ENCODE measurements at regions not wholly inside any gene's neighbourhood (a gene's known extent, or its start where the extent isn't known, plus 50 kb on each side); places are given as distances from the start of the nearest gene placed in this dataset.

DNA sequence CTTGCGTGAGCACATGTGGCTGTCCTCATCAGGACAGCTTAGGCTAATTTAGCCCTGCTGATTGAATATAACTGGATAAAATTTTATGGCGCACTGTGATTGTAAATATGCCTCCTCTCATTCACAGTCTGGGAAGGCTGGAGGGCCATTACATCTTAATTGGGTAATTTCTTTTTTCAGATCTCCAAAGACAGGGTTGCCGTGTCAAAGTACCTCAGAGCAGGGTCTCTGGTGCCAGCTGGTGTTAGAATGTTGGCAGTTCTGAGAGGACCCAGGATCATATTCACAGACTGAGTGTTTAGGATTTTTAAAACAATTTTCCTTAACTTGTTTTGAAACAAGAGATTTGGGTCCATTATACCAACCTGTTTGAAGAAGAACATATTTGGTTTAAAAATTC is 455.7 kb upstream of the TLE4 start:
- no peaks in the 10 kb centered on the region for H3K27me3 ChIP-seq (replicated peaks; ENCODE audit: insufficient read depth)
- 65 to 70% methylated on average over 3 of the region's 3 CpGs for WGBS, 2 experiments (ENCODE audit: low coverage in 1 of 2, low lambda C conversion rate in 2 of 2, missing lambda C conversion rate in 2 of 2)
- TF ChIP-seq EZH2 (IDR thresholded peaks at IDR 0.05; ENCODE audit: insufficient read depth, poor library complexity, severe bottlenecking) (no peak), EZH2phosphoT487 (IDR thresholded peaks at IDR 0.05; ENCODE audit: insufficient read depth, low read depth) (no peak)
- H3K36me3 ChIP-seq (ENCODE audit: low read depth): no peaks in the 10 kb centered on the region
- H3K4me3 ChIP-seq: no peak overlapping the region
- no peak overlapping the region for H3K27ac ChIP-seq
- no peaks in the 10 kb centered on the region for H3K9me3 ChIP-seq (ENCODE audit: low read depth)
- no peaks in the 10 kb centered on the region for H3F3A ChIP-seq (ENCODE audit: insufficient read depth)
- no peaks in the 10 kb centered on the region for H3K4me1 ChIP-seq (ENCODE audit: insufficient read depth)
- in situ Hi-C loops (cut with MboI): no loop called here
- H2AFZ ChIP-seq: no peak overlapping the region
- no peaks in the 10 kb centered on the region for H3K79me2 ChIP-seq (ENCODE audit: insufficient read depth)
- H4K20me1 ChIP-seq (ENCODE audit: insufficient read depth): no peaks in the 10 kb centered on the region
- no peaks in the 10 kb centered on the region for H3K9me2 ChIP-seq (ENCODE audit: insufficient read depth)
- H3K9ac ChIP-seq: no peak overlapping the region
- H3K4me2 ChIP-seq (ENCODE audit: unreplicated experiment): no peak overlapping the region
- no peak for DNase-seq

DNA sequence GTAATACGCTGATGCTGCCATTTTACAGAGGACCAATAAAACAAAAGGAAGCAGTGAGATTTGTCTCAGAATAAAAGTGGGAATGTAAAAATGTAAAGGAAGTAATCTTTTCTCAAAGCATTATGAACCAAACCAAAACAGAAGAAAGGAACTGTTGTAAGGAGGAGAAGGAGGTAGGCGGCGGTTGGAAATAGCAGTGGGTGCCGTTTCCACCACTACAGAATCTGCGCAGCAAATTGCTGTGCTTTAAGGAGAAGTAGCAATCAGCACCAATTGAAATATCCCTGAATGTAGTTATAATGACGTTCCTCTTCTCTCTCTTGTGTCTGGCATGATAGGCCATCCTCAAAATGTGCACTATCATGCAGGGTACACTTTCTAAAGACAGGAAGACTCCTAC is 455.1 kb upstream of the TLE4 start:
- no peaks in the 10 kb centered on the region for H4K20me1 ChIP-seq (ENCODE audit: insufficient read depth)
- H3K9me2 ChIP-seq (ENCODE audit: insufficient read depth): no peaks in the 10 kb centered on the region
- no peaks in the 10 kb centered on the region for H3K4me1 ChIP-seq (ENCODE audit: insufficient read depth)
- no peak overlapping the region for H3K9ac ChIP-seq
- no peaks in the 10 kb centered on the region for H3K9me3 ChIP-seq (ENCODE audit: low read depth)
- H2AFZ ChIP-seq: no peak overlapping the region
- H3K36me3 ChIP-seq (ENCODE audit: low read depth): no peaks in the 10 kb centered on the region
- H3K4me3 ChIP-seq: no peak overlapping the region
- H3K27ac ChIP-seq: no peak overlapping the region
- DNase-seq: no peak
- no peaks in the 10 kb centered on the region for H3K27me3 ChIP-seq (replicated peaks; ENCODE audit: insufficient read depth)
- TF ChIP-seq EZH2 (IDR thresholded peaks at IDR 0.05; ENCODE audit: insufficient read depth, poor library complexity, severe bottlenecking): no peak
- 76 to 83% methylated on average over 6 of the region's 6 CpGs for WGBS, 2 experiments (ENCODE audit: low coverage in 1 of 2, low lambda C conversion rate in 2 of 2, missing lambda C conversion rate in 2 of 2)
- in situ Hi-C loops (cut with MboI): no loop called here
- H3F3A ChIP-seq (ENCODE audit: insufficient read depth): no peaks in the 10 kb centered on the region
- H3K79me2 ChIP-seq (ENCODE audit: insufficient read depth): no peaks in the 10 kb centered on the region
- no peak overlapping the region for H3K4me2 ChIP-seq (ENCODE audit: unreplicated experiment)

DNA sequence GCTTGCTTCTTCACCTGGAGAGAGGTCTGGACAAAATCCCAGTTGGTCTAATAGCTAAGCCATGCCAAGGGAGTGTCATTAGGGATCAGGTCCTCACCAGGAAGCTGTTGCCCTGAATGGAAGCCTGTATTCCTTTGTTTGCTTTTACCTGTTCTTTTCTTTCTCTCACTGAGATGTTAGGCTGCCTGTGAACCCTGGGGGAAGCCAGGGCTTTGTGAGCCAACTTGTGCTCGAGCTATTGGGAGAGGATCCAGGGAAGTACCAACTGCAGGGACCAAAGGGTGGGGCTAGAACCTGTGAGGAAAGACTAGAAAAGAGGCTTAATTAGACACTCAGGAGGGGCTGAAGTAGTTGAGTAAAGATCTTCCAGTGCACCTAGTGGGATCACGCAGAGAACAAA is 451.2 kb upstream of the TLE4 start:
- no peaks in the 10 kb centered on the region for H3K79me2 ChIP-seq (ENCODE audit: insufficient read depth)
- H3K4me3 ChIP-seq: no peak overlapping the region
- H3K36me3 ChIP-seq (ENCODE audit: low read depth): no peaks in the 10 kb centered on the region
- H3K9ac ChIP-seq: no peak overlapping the region
- WGBS, 2 experiments (ENCODE audit: low coverage in 1 of 2, low lambda C conversion rate in 2 of 2, missing lambda C conversion rate in 2 of 2): 47 to 53% methylated on average over 2 of the region's 2 CpGs
- H3F3A ChIP-seq (ENCODE audit: insufficient read depth): no peaks in the 10 kb centered on the region
- H3K9me2 ChIP-seq (ENCODE audit: insufficient read depth): no peaks in the 10 kb centered on the region
- H3K9me3 ChIP-seq (ENCODE audit: low read depth): no peaks in the 10 kb centered on the region
- no peaks in the 10 kb centered on the region for H3K4me1 ChIP-seq (ENCODE audit: insufficient read depth)
- TF ChIP-seq EZH2phosphoT487 (IDR thresholded peaks at IDR 0.05; ENCODE audit: insufficient read depth, low read depth) (no peak), EZH2 (IDR thresholded peaks at IDR 0.05; ENCODE audit: insufficient read depth, poor library complexity, severe bottlenecking) (no peak)
- H3K4me2 ChIP-seq (ENCODE audit: unreplicated experiment): no peak overlapping the region
- H2AFZ ChIP-seq: no peak overlapping the region
- H3K27me3 ChIP-seq (replicated peaks; ENCODE audit: insufficient read depth): no peaks in the 10 kb centered on the region
- no peaks in the 10 kb centered on the region for H4K20me1 ChIP-seq (ENCODE audit: insufficient read depth)
- in situ Hi-C loops (cut with MboI): loop anchor here (10.0 kb wide), 2 partner anchors 444 to 516 kb away; no protein-coding TSS in a partner anchor
- DNase-seq: no peak
- no peak overlapping the region for H3K27ac ChIP-seq

DNA sequence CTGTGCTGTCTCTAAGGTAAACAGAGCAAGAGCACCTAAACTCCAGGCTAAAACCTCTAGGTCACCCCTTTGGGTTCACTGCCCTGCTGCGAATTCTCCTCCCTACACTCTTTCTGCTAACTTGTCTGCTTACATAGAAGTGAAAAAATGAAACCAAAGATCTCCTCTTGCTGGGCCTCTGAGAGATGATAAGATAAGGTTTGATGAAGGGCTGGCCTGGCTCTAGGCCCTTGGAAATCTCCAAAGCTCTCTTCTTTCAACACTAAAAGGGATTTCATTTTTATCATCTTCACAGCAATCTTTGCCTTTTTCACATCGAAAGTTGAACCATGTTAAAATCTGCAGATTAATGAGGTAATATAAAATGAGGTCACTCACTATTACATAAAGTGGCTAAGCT is 450.8 kb upstream of the TLE4 start:
- H3F3A ChIP-seq (ENCODE audit: insufficient read depth): no peaks in the 10 kb centered on the region
- H3K9me2 ChIP-seq (ENCODE audit: insufficient read depth): no peaks in the 10 kb centered on the region
- no peak for TF ChIP-seq EZH2 (IDR thresholded peaks at IDR 0.05; ENCODE audit: insufficient read depth, poor library complexity, severe bottlenecking)
- TF ChIP-seq EZH2phosphoT487 (IDR thresholded peaks at IDR 0.05; ENCODE audit: insufficient read depth, low read depth): no peak
- H3K9ac ChIP-seq: no peak overlapping the region
- H3K4me3 ChIP-seq: no peak overlapping the region
- no peak overlapping the region for H3K4me2 ChIP-seq (ENCODE audit: unreplicated experiment)
- H3K27ac ChIP-seq: no peak overlapping the region
- no peaks in the 10 kb centered on the region for H4K20me1 ChIP-seq (ENCODE audit: insufficient read depth)
- DNase-seq: no peak
- 49% methylated on average over 2 of the region's 2 CpGs for WGBS, 2 experiments (ENCODE audit: low coverage in 1 of 2, low lambda C conversion rate in 2 of 2, missing lambda C conversion rate in 2 of 2)
- H2AFZ ChIP-seq: no peak overlapping the region
- H3K27me3 ChIP-seq (replicated peaks; ENCODE audit: insufficient read depth): no peaks in the 10 kb centered on the region
- in situ Hi-C loops (cut with MboI): loop anchor here (10.0 kb wide), 2 partner anchors 444 to 516 kb away; no protein-coding TSS in a partner anchor
- H3K9me3 ChIP-seq (ENCODE audit: low read depth): no peaks in the 10 kb centered on the region
- no peaks in the 10 kb centered on the region for H3K79me2 ChIP-seq (ENCODE audit: insufficient read depth)
- H3K4me1 ChIP-seq (ENCODE audit: insufficient read depth): no peaks in the 10 kb centered on the region
- no peaks in the 10 kb centered on the region for H3K36me3 ChIP-seq (ENCODE audit: low read depth)

DNA sequence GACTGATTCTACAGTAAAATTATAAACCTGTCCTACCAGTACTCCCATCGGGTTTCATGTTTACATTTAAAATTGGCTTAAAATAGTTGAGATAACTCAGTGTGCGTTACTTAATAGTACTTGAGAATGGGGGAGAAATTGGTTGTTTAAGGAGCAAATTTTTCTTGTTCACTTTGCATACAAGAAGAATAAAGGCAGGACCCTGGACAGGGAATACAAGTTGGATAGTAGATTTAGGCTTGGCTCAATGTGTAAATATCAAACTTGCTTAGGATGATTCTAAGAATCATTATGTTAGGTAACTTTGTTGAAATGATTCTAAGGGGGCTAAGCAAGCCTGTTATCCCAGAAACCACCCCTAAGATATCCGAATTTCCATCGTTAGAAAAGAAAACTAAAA is 448.4 kb upstream of the TLE4 start:
- 66 to 75% methylated on average over 4 of the region's 4 CpGs for WGBS, 2 experiments (ENCODE audit: low coverage in 1 of 2, low lambda C conversion rate in 2 of 2, missing lambda C conversion rate in 2 of 2)
- DNase-seq: peak; percentile 33
- Histone ChIP-seq H3K79me2 (ENCODE audit: insufficient read depth) (no peaks in the 10 kb centered on the region), H3K9me2 (ENCODE audit: insufficient read depth) (no peaks in the 10 kb centered on the region), H2AFZ (no peak overlapping the region), H3K36me3 (ENCODE audit: low read depth) (no peaks in the 10 kb centered on the region), H3K4me3 (no peak overlapping the region), H3K27me3 (replicated peaks; ENCODE audit: insufficient read depth) (no peaks in the 10 kb centered on the region), H3K9ac (no peak overlapping the region), H3K4me2 (ENCODE audit: unreplicated experiment) (no peak overlapping the region), H3K9me3 (ENCODE audit: low read depth) (no peaks in the 10 kb centered on the region), H3K27ac (no peak overlapping the region), H3K4me1 (ENCODE audit: insufficient read depth) (0 out of 2 replicates have a peak, but pooled peaks cover 7% of the 10 kb centered on the region), H4K20me1 (ENCODE audit: insufficient read depth) (no peaks in the 10 kb centered on the region), H3F3A (ENCODE audit: insufficient read depth) (no peaks in the 10 kb centered on the region)
- TF ChIP-seq EZH2 (IDR thresholded peaks at IDR 0.05; ENCODE audit: insufficient read depth, poor library complexity, severe bottlenecking) (no peak), EZH2phosphoT487 (IDR thresholded peaks at IDR 0.05; ENCODE audit: insufficient read depth, low read depth) (no peak)
- in situ Hi-C loops (cut with MboI): loop anchor here (10.0 kb wide), 2 partner anchors 441 to 519 kb away; no protein-coding TSS in a partner anchor

Measured in GM23248 (cell line).